Stimulated activated effector memory CD8-positive, alpha-beta T cell treated with anti-CD3 and anti-CD28 coated beads, Interleukin-12 subunit alpha, Interleukin-12 subunit beta, amount 100 ng/mL, for 72 hours (primary cell): ENCODE measurements at regions not wholly inside any gene's neighbourhood (a gene's known extent, or its start where the extent isn't known, plus 50 kb on each side); places are given as distances from the start of the nearest gene placed in this dataset.
"Not testable (repeated sequence)": the region's sequence is repeated elsewhere in the genome, so short reads cannot be mapped to it uniquely, and the experiment has no call there.

Source experiments
- ATAC-seq: fragments of 150-1000 bp; cut with Tn5 transposase; 2 replicates; pipeline ENCODE4 v1.10.0; 2021
- DNase-seq, 2 donors: peaks; one replicate each; pipeline ENCODE4 v3.0.0; 2021 to 2022; ENCODE audit warnings: low spot score in 2 of 2
- H3K27ac Mint-ChIP-seq: one replicate; pipeline ENCODE4 v1.8.0; 2022; ENCODE audit warnings: mild to moderate bottlenecking, mixed read lengths
- H3K36me3 Mint-ChIP-seq: one replicate; pipeline ENCODE4 v1.8.0; 2022; ENCODE audit warnings: mild to moderate bottlenecking, mixed read lengths
- H3K4me1 Mint-ChIP-seq: one replicate; pipeline ENCODE4 v1.8.0; 2022; ENCODE audit warnings: mixed read lengths
- H3K4me3 Mint-ChIP-seq: one replicate; pipeline ENCODE4 v1.8.0; 2022; ENCODE audit warnings: mild to moderate bottlenecking, mixed read lengths
- H3K9me3 Mint-ChIP-seq: one replicate; pipeline ENCODE4 v1.8.0; 2022; ENCODE audit warnings: mixed read lengths

DNA sequence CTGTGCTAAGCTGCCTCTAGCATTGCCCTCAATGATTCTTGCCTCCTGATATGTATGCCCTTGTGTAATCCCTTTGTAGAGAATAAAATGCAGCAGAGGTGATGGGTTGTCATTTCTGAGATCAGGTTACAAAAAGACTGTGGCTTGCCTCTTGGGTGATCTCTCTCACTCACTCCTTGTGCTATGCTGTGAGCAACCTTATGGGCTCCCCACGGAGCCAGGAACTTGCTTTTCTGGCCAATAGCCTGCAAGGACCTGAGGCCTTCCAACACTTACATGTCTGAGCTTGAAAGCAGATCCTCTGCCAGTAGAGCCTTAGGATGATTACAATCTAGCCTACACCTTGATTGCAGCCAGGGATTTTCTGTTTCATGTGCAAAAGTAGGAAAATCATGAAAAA is 123.1 kb upstream of the XIRP2 start:
- Mint-ChIP-seq H3K36me3 (no peaks in the 10 kb centered on the region), H3K4me3 (no peak overlapping the region)

GRCh38 chr2:166764702-166765101 is 123.6 kb upstream of the XIRP2 start:
- peaks cover 14% of the 10 kb centered on the region for H3K9me3 Mint-ChIP-seq
- H3K36me3 Mint-ChIP-seq = no peaks in the 10 kb centered on the region
- H3K27ac Mint-ChIP-seq = no peak overlapping the region
- no peak for DNase-seq
- H3K4me1 Mint-ChIP-seq = no peaks in the 10 kb centered on the region
- ATAC-seq = no peak
- no peak overlapping the region for H3K4me3 Mint-ChIP-seq

More for the DNA sequence above, 123.1 kb upstream of the XIRP2 start:
- DNase-seq = no peak
- Mint-ChIP-seq H3K27ac (no peak overlapping the region), H3K4me1 (no peaks in the 10 kb centered on the region), H3K9me3 (peaks cover 14% of the 10 kb centered on the region)
- ATAC-seq = no peak

DNA sequence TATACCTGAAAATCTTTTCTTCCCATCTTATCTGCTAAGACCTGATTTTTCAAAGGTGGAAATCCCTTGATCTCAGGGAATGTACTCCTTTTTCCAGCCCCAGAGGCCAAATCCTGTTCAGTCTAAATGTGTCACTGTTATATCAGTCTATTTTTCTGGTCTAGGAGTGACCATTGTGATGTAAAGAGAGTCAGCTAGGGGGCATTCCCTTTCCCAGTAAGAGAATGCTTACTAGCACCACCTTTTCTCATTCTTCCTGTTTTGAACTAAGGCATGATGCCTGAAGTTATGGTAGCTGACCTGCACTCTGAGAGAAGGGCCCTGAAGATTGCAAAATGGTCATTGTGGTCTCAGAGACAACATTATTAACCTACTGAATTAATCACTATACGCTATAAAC is 124.1 kb upstream of the XIRP2 start:
- no peaks in the 10 kb centered on the region for H3K4me1 Mint-ChIP-seq
- no peak overlapping the region for H3K27ac Mint-ChIP-seq
- H3K9me3 Mint-ChIP-seq = peaks cover 15% of the 10 kb centered on the region
- no peaks in the 10 kb centered on the region for H3K36me3 Mint-ChIP-seq
- H3K4me3 Mint-ChIP-seq = no peak overlapping the region
- no peak for ATAC-seq
- no peak for DNase-seq

- no peaks in the 10 kb centered on the region for H3K36me3 Mint-ChIP-seq
- DNase-seq (no peak), ATAC-seq (no peak)
- peaks cover 15% of the 10 kb centered on the region for H3K9me3 Mint-ChIP-seq
- H3K4me1 Mint-ChIP-seq = no peaks in the 10 kb centered on the region
- H3K27ac Mint-ChIP-seq = no peak overlapping the region
- H3K4me3 Mint-ChIP-seq = no peak overlapping the region
These were observed 125.5 kb upstream of the XIRP2 start for GRCh38 chr2:166762746-166763145.

DNA sequence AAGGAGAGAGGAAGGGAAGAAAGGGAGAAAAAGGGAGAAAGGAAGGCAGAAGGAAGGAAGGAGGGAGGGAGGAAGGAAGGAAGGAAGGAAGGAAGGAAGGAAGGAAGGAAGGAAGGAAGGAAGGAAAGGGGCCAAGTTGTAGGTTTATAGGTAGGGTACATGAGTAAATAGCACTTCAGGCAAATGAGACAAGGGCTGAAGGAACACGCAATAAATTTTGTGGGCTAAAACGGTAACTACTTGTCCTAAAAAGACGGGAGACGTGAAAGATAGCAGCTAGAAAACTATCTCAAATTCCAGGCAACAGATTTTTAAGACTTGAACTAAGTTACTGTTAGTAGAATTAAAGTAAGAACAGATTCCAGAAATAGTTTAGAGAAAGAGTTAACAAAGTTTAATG is 129.3 kb upstream of the XIRP2 start:
- H3K4me1 Mint-ChIP-seq = no peaks in the 10 kb centered on the region
- DNase-seq = no peak
- ATAC-seq = no peak
- peaks cover 4% of the 10 kb centered on the region for H3K9me3 Mint-ChIP-seq
- H3K27ac Mint-ChIP-seq = no peak overlapping the region
- no peak overlapping the region for H3K4me3 Mint-ChIP-seq
- H3K36me3 Mint-ChIP-seq = no peaks in the 10 kb centered on the region

DNA sequence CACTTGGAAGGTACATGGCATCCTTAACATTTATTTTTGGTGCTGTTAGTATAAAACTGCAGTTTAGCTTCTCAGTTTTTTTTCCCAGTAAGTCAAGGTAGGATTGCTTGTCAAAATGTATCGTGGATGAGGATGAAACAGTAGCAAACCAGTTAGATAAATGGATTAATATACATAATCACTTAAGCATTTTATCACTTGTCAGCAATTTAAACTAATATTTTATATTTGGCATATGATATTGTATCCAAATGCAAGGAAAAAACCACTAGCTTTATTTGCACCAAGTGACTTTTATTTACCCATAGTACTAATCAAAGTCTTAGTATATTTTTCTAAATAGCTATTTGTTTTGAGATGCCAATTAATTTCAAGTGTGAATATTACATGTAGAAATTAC is 137.7 kb upstream of the XIRP2 start:
- peaks cover 6% of the 10 kb centered on the region for H3K9me3 Mint-ChIP-seq
- H3K27ac Mint-ChIP-seq = no peak overlapping the region
- H3K4me3 Mint-ChIP-seq = no peak overlapping the region
- no peaks in the 10 kb centered on the region for H3K4me1 Mint-ChIP-seq
- H3K36me3 Mint-ChIP-seq = no peaks in the 10 kb centered on the region
- no peak for DNase-seq
- no peak for ATAC-seq

DNA sequence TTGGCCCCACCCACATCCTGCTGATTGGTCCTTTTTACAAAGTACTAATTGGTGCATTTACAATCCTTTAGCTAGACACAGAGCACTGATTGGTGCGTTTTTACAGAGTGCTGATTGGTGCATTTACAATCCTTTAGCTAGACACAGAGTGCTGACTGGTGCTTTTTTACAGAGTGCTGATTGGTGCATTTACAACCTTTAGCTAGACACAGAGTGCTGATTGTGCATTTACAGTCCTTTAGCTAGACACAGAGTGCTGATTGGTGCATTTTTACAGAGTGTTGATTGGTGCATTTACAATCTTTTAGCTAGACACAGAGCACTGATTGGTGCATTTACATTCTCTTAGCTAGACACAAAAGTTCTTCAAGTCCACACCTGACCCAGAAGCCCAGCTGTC is 144.2 kb upstream of the XIRP2 start:
- H3K4me1 Mint-ChIP-seq, H3K36me3 Mint-ChIP-seq, H3K4me3 Mint-ChIP-seq, DNase-seq, ATAC-seq, H3K27ac Mint-ChIP-seq: not testable (repeated sequence)
- peaks cover 21% of the 10 kb centered on the region for H3K9me3 Mint-ChIP-seq

DNA sequence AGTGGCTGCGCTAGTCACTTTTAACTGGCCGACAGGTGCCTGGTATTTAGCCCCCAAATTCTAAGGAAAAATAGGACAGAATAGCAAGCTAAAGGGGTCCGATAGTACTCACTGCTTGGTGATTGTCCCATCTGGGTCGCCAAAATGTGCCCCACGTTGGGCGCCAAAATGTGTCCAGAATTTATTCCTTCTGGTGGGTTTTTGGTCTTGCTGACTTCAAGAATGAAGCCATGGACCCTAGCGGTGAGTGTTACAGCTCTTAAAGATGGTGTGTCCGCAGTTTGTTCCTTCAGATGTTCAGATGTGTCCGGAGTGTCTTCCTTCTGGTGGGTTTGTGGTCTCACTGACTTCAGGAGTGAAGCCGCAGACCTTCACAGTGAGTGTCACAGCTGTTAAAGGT is 144.8 kb upstream of the XIRP2 start:
- not testable (repeated sequence) for DNase-seq, H3K36me3 Mint-ChIP-seq, H3K4me3 Mint-ChIP-seq, H3K4me1 Mint-ChIP-seq, ATAC-seq, H3K27ac Mint-ChIP-seq
- H3K9me3 Mint-ChIP-seq = peaks cover 16% of the 10 kb centered on the region

- DNase-seq (no peak), ATAC-seq (no peak)
- Mint-ChIP-seq H3K36me3 (no peaks in the 10 kb centered on the region), H3K4me1 (no peaks in the 10 kb centered on the region), H3K4me3 (no peak overlapping the region), H3K27ac (no peak overlapping the region), H3K9me3 (peaks cover 17% of the 10 kb centered on the region)
These were observed 161.2 kb upstream of the XIRP2 start for GRCh38 chr2:166727095-166727494.

DNA sequence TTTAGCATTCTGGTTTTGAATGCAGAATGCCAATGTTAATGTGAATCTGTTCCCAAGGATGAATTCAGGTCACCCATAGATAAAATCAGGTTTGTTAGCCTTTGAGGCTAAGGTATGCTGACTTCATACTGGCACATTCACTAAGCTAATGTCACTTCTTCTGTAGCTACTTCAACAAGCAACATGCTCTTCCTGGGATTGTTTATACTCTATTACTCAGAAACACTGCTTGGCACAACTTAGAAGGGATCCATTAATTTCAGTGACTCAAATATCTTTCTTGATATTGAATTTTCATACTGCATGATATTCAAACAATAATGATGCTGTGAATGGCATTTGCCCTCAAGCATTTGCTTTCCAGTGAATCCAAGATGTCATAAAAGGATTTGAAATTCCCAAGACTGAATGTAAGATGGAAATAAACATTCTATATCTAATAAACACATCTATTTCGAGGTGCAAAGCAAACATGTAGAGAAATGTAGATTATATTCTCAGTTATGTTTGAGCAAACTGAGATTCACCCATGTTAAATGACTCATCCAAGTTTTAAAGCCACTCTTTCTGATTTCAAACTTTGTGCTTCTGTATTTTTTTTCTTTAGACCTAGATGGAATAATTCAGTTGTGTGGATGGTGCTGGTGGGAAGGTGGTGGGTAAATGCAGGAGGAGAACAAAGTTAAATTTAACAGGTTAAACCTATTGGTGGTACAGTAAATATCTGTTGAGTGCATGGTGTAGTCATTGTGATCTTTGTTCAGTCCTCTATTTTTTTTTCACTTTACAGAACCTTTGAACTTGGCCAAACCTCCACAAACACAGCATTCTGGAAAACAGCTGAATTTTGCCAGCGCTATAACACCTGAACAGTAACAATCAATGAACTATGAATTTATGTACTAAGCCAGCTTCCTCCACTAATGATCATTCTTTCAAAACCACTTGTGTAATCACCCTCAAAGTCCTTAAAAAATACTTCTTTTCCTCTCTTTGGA is 162.1 kb upstream of the XIRP2 start:
- no peaks in the 10 kb centered on the region for H3K4me1 Mint-ChIP-seq
- ATAC-seq (no peak), DNase-seq (no peak)
- H3K9me3 Mint-ChIP-seq = peaks cover 13% of the 10 kb centered on the region
- H3K27ac Mint-ChIP-seq = no peak overlapping the region
- no peaks in the 10 kb centered on the region for H3K36me3 Mint-ChIP-seq
- no peak overlapping the region for H3K4me3 Mint-ChIP-seq

- peaks cover 4% of the 10 kb centered on the region for H3K9me3 Mint-ChIP-seq
- no peak for DNase-seq
- no peak for ATAC-seq
- H3K27ac Mint-ChIP-seq = no peak overlapping the region
- no peaks in the 10 kb centered on the region for H3K4me1 Mint-ChIP-seq
- no peak overlapping the region for H3K4me3 Mint-ChIP-seq
- H3K36me3 Mint-ChIP-seq = no peaks in the 10 kb centered on the region
These were observed 171.3 kb upstream of the XIRP2 start for GRCh38 chr2:166716968-166717367.

DNA sequence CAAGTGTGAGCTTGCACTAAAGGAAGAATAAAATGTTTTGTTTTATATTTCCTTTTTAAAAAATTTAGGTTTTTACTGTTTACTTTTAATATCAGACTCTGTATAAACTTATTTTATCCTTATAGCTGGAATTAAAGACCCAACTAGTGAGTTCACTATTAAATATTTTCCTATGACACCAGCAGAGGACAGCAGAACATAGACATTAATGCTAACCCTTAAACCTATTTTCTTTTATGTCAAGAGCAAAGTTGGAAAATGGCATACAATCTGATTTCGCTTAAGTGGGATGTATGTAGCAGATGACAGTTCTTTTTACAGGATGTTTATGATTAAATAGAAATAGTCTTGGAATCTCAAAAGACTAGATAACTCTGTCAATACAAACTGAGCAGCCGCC is 188.2 kb upstream of the XIRP2 start:
- ATAC-seq (no peak), DNase-seq (no peak)
- Mint-ChIP-seq H3K4me1 (no peaks in the 10 kb centered on the region), H3K9me3 (no peaks in the 10 kb centered on the region), H3K4me3 (no peak overlapping the region), H3K27ac (no peak overlapping the region), H3K36me3 (no peaks in the 10 kb centered on the region)

- Mint-ChIP-seq H3K4me3 (no peak overlapping the region), H3K27ac (no peak overlapping the region), H3K9me3 (peaks cover 9% of the 10 kb centered on the region), H3K4me1 (no peaks in the 10 kb centered on the region), H3K36me3 (no peaks in the 10 kb centered on the region)
- ATAC-seq (no peak), DNase-seq (no peak)
These were observed 193.1 kb upstream of the XIRP2 start for GRCh38 chr2:166695154-166695553.

DNA sequence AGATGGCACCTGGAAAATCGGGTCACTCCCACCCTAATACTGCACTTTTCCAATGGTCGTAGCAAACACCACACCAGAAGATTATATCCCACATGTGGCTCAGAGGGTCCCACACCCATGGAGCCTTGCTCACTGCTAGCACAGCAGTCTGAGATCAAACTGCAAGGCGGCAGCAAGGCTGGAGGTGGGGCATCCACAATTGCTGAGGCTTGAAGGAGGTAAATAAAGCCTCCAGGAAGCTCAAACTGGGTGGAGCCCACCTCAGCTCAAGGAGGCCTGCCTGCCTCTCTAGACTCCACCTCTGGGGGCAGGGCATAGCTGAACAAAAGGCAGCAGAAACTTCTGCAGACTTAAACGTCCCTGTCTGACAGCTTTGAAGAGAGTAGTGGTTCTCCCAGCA is 192.0 kb upstream of the SCN7A start:
- not testable (repeated sequence) for H3K9me3 Mint-ChIP-seq, DNase-seq, H3K4me1 Mint-ChIP-seq, H3K4me3 Mint-ChIP-seq, ATAC-seq, H3K36me3 Mint-ChIP-seq, H3K27ac Mint-ChIP-seq

DNA sequence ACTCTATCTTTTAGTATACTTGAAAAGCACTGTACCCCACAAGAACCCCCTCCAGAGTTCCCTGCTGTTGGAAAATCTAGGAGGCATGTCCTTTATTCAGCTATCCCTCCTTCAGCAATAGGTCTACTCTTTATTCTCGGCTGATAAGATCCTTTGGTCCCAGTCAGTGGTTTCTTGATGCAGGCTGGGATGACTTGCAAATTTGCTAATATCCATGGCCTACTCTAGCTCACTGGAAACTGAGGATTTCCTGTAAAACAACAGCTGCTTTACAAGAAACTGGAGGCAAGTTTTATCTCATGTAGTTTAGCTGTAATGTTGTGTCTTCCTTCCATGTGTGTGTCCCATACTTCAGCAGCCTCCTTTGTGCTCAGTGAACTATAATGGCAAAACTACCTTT is 183.9 kb upstream of the SCN7A start:
- DNase-seq = no peak
- H3K9me3 Mint-ChIP-seq = no peaks in the 10 kb centered on the region
- H3K36me3 Mint-ChIP-seq = no peaks in the 10 kb centered on the region
- no peak overlapping the region for H3K4me3 Mint-ChIP-seq
- ATAC-seq = no peak
- no peaks in the 10 kb centered on the region for H3K4me1 Mint-ChIP-seq
- no peak overlapping the region for H3K27ac Mint-ChIP-seq

GRCh38 chr2:166676716-166677115 is 182.7 kb upstream of the SCN7A start:
- peaks cover 6% of the 10 kb centered on the region for H3K9me3 Mint-ChIP-seq
- no peak overlapping the region for H3K4me3 Mint-ChIP-seq
- no peaks in the 10 kb centered on the region for H3K4me1 Mint-ChIP-seq
- no peaks in the 10 kb centered on the region for H3K36me3 Mint-ChIP-seq
- no peak overlapping the region for H3K27ac Mint-ChIP-seq
- DNase-seq (no peak), ATAC-seq (no peak)
